Ammon's horn (tissue), 1 donor: ENCODE measurements at regions not wholly inside any gene's neighbourhood (a gene's known extent, or its start where the extent isn't known, plus 50 kb on each side); places are given as distances from the start of the nearest gene placed in this dataset.
"Not testable (repeated sequence)": the region's sequence is repeated elsewhere in the genome, so short reads cannot be mapped to it uniquely, and the experiment has no call there.

ENCODE experiments used
- DNase-seq: peaks from one replicate; pipeline ENCODE4 v3.0.0-alpha.2; 2016; ENCODE audit warnings: low spot score

DNA sequence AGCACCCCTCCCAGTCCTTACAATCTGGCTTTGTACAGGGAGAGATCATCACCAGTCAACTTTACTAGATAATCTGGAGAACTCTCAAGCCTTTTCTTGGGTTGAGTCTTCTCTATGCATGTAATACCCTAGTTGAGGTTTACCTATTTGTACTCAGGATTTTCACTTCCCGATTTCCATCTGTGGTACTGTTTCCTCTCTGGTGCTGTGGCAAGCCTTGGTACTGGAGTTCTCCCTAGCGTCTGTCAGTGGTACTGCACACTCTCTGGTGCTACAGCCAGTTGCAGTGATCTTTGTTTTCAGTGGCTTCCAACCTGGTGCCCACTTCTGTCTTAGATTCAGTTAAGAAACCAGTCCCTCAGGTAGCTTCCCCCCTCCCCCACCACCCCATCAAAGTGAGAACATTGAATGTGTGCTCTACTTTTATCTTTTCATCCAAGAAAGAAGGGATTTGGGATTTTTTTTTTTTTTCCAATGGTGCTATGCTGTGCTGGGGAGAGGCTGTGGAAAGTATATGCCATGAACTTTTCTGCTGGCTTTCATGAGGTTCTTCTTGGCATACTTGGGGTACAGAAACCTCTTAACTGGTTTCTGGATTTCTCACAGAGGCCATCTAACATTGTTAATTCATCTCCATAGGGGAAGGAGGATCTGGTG lies 69.4 kb upstream of the EVL start:
- peak; percentile 78 for DNase-seq

DNA sequence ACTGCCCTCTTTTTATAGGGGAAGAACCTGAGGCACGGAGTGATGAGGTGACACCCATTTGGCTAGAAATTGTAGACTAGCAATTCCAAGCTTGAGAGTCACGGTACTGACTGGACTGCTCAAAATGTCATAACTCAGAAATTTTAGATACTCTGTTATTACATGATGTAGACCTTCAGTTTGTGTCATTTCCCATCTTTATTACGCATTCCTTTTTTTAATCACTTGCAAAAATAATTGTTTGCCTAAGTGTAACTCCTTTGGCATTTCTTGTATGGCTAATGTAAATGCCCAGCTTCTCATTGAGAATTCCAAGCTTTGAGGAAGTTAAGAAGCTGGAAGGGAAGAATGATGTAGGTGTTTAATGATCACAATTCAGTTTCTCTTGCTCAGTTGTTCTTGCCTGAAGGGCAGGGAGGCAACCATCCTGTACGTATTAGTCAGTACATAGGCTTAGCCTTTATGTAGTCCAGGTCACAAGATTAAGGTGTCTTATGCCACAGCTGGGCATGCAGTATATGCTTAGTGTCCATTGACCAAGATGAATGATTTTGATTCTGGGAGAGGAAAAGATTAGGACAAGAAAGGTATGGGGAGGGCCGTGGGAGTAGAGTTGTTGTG lies 68.2 kb upstream of the EVL start:
- DNase-seq = no peak

- not testable (repeated sequence) for DNase-seq
These were observed 64.8 kb upstream of the EVL start for GRCh38 chr14:100000398-100000797.

GRCh38 chr14:100004392-100004791 lies 60.8 kb upstream of the EVL start:
- DNase-seq = no peak

DNA sequence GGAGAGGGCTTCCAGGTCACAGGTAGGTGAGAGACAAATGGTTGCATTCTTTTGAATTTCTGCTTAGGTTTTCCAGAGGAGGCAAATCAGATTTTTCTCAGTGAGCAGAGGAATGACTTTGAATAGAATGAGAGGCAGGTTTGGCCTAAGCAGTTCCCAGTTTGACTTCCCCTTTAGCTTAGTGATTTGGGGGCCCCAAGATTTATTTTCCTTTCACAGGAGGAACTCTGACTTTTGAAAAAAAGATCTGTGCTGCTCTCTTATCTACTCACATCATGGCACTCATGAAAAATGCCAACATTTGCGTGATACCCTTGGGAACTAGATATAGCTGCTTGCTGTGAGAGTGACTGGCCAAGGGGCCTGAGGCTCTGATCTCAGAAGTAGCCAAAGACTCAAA lies 58.0 kb upstream of the EVL start:
- no peak for DNase-seq

- DNase-seq = not testable (repeated sequence)
These were observed 55.4 kb upstream of the EVL start for GRCh38 chr14:100009802-100010201.

- DNase-seq = no peak
These were observed 54.5 kb upstream of the EVL start for GRCh38 chr14:100010679-100011078.

GRCh38 chr14:100011628-100012325 lies 53.4 kb upstream of the EVL start:
- no peak for DNase-seq

DNA sequence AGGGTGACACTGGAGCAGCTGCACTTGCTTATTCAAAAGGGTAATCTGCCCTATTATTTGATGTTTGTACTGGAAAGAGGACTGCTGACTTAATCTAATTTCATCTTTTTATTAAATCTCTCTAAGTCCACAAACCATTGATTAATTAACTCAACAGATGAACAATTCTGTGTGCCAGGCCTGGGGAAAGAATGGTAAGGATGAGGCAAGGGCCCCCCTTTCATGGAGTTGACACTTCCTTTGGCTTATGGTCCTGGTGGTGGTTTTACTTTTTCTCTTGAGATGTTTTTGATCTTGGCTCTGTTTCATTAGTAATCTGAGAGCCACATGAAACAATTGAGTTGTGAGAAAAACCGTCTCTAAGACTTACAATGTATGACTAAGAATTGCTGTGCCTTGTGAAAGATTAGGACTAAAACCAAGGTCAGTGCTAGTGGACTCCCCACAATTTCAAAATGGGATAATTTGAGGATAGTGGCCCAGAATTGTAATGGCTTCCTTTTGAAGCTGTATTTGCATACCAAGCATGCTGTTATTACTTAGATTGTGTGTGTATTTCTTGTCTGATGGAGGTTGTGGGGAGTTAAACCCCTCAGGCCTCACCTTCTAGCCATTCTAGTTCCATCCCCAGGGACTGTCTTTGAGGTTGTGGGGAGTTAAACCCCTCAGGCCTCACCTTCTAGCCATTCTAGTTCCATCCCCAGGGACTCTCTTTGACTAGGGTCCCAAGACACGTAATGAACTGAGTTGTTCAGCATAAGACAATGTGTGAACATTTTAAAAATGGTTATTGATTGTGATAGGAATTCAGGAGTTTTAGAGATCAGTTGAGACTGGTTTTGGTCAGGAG lies 52.5 kb upstream of the EVL start:
- no peak for DNase-seq

GRCh38 chr14:100015251-100015655 lies 50.0 kb upstream of the EVL start:
- no peak for DNase-seq
